AG08396 (cell line): ENCODE measurements at regions not wholly inside any gene's neighbourhood (a gene's known extent, or its start where the extent isn't known, plus 50 kb on each side); places are given as distances from the start of the nearest gene placed in this dataset.

Source experiments
- DNase-seq: peaks from one replicate; pipeline ENCODE4 v3.0.0; 2012; ENCODE audit warnings: low spot score, mixed read lengths

DNA sequence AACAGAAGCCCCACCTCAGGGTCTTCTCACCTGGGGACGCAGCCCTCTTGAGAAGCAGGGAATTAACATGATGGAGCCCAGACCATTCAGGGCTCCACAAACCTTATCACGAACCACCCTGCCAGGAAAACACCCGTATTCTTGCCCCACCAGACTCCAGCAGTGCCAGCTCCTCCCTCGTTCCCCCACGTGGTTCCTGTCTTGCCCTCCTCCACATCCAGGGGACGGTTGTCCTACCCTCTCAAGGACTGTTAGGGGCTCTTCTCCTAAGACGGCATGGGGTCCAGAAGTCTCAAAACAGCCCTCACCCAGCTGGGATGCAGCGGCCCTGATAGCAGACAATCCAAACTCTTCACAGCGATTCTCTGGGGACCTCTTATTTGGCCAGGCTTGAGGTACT lies 372.2 kb upstream of the HS6ST1 start:
- DNase-seq = no peak

GRCh38 chr2:128691526-128691925 lies 372.9 kb upstream of the HS6ST1 start:
- peak; percentile 8 for DNase-seq

- DNase-seq = peak; percentile 9
Measured at GRCh38 chr2:128692895-128693742, 374.5 kb upstream of the HS6ST1 start.

DNA sequence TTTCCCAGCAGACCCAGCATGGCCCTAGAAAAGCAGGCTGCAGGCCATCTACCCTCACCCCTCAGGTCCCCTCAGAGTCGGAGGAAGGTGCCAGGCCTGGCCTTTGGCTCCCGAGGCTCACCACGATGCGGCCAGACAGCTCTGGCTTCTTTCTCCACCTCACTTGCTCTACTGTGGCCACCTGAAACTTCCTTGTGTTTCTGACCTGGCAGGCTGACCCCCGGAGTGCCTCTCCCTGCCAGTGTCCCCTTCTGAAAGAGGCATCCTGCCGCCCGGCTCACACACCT lies 375.0 kb upstream of the HS6ST1 start:
- no peak for DNase-seq

DNA sequence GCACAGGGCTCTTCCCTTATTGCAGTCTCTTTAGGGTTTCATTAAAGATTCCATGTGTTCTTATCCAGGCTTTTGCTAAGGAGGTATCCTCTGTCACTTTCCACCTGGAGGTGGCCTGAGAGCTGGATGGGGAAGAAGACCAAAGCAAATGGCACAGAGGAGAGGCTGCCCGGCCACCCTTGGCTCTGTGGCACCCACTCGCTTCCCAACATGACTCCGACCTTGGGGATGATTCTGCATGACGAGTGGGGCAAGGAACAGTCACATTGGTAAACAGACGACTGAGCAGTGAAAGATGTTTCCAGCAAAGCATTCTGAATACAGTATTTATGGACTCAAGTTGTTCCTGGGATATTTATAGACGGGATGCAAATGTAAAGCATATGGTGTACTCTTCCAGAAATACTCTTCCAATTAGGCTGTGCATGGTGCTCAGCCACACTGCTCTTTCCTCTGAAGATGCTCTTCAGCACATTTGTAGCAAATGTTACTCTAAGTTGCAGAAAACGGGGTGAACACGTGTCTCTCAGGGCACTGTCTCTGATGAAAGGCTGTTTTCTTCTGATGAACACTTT lies 377.1 kb upstream of the HS6ST1 start:
- no peak for DNase-seq

- no peak for DNase-seq
Measured at GRCh38 chr2:128696421-128696820, 377.8 kb upstream of the HS6ST1 start.

GRCh38 chr2:128701418-128701817 lies 382.8 kb upstream of the HS6ST1 start:
- DNase-seq = no peak

- no peak for DNase-seq
Measured at GRCh38 chr2:128702616-128703015, 383.9 kb upstream of the HS6ST1 start.

- no peak for DNase-seq
Measured at GRCh38 chr2:128708106-128708816, 389.6 kb upstream of the HS6ST1 start.

DNA sequence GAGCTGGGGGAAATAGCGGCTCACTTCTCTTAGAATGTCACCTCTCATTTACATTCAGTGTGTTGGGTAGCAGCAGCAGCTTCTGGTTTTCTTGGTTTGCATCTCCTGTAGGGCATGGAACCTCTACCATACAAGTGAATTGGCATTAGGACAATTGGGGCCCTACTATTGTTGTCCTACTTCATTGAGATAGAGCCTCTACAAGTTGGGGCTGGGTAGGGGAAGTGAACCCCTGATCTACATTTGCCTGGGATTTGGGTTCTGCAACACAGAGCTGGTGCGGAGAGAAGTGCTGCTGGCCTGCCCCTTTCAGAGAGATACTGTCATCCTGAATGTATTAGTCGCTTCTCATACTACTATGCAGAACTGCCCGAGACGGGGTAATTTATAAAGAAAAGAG lies 391.6 kb upstream of the HS6ST1 start:
- no peak for DNase-seq

- DNase-seq = no peak
Measured at GRCh38 chr2:128710729-128711128, 392.1 kb upstream of the HS6ST1 start.

DNA sequence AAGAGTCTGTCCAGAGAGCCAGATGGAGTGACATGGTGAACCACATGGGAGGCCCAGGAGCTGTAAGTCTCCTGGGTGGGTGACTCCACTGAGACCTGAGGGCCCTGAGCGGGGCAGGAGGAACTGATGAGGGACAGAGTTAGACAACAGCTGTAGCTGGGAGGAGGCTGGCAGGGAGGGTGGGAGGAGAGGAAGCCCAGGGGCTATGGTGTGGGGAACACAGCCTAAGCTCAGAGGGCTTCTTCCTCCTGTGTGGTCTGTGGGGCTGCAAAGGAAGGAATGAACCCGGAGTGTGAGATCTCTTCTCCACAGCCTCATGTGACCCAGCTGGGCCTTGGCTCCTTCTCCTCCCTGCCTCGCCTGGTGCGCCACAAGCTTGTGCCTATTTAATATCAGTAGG lies 395.6 kb upstream of the HS6ST1 start:
- no peak for DNase-seq

- DNase-seq = no peak
Measured at GRCh38 chr2:128714851-128715312, 396.2 kb upstream of the HS6ST1 start.

- no peak for DNase-seq
Measured at GRCh38 chr2:128715360-128715759, 396.7 kb upstream of the HS6ST1 start.

DNA sequence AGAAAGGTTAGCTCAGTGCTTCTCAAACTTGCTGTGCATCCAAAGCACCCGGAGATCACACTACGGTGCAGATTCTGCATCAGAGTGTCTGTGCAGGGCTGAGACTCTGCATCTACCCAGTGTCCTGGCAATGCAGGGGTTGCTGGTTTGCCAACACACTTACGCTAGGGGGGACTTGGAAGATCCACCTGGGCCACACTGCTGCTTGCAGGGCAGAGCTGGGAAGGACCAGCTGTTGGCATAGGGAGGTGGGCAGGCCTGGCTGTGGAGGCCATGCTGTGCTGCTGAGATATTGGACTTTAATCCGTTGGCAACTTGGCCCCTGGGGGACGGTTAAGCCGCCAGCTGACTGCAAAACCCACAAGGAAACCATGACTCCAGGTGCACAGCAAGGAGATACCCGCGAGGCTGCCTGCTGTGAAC lies 397.6 kb upstream of the HS6ST1 start:
- no peak for DNase-seq

GRCh38 chr2:128717758-128718710 lies 399.4 kb upstream of the HS6ST1 start:
- DNase-seq = no peak

- DNase-seq = no peak
Measured at GRCh38 chr2:128720080-128721022, 401.7 kb upstream of the HS6ST1 start.

GRCh38 chr2:128721096-128721495 lies 402.4 kb upstream of the HS6ST1 start:
- DNase-seq = no peak

DNA sequence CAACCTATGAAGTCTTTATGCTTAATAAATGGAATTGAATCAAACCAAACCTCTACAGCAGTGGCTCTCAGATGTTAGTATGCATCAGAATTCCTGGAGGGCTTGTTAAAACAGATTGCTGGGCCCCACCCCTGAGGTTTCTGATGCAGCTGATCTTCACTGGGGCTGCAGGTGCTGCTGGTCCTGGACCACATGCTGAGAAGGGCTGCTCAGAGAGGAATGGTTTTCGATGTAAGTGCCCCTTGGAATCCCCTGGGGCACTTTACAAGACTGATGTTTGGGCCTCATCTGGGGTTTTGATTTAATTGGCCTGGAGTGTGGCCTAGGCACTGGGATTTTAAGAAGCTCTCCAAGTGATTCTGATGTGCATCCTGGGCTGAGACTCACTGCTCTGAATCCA lies 403.8 kb upstream of the HS6ST1 start:
- DNase-seq = no peak

DNA sequence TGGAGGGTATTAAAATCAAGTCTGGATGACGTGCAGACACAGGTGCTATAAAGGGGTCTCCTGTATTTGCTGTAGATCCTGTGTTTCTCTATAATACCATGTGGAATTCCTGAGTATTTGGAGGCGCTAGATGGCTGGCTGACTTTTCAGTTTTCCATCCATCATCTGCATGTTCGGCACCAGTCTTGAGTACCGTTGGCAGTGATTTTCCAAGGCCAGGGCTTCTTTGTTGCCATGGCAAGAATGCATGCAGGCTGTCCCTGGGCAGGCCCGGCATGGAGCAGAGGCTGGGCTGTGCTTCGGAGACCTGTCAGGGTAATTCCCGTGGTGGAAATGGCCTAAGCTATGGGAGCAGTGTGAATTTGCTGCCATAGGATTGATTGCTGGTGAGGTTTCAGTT lies 405.9 kb upstream of the HS6ST1 start:
- DNase-seq = no peak

DNA sequence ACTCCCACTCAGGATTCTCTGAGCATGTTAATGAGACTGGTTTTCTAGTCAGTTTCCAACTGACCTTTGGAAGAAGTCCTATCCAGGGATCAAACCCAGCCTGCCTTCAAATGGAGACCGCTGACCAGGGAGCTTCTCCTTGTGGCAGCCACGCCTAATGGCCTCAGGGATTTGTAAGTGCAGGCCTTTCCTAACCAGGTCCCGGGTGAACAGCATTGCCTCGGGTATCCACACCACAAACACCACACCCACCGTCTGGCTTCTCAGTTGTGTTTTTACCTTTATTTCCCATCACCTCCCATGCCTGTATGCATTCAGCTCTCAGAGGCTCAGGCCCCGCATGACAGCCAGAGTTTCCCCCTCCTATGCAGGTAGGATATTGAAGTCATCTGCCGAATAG lies 406.3 kb upstream of the HS6ST1 start:
- no peak for DNase-seq
